Testis (tissue), 2 donors: ENCODE measurements at regions not wholly inside any gene's neighbourhood (a gene's known extent, or its start where the extent isn't known, plus 50 kb on each side); places are given as distances from the start of the nearest gene placed in this dataset.

Experiments
- POLR2A ChIP-seq: fragments of 450-650 bp; IDR thresholded peaks from one replicate; pipeline ENCODE4 v1.6.1; 2017; ENCODE audit warnings: antibody characterized with exemption, mild to moderate bottlenecking, moderate library complexity
- TF ChIP-seq, protein P1 (sequence below), 3 experiments: fragments of 450-650 bp in 2 of 3; fragments of 200-600 bp in 1 of 3; sonication (generic) in 1 of 3; IDR thresholded peaks; one replicate each; pipeline ENCODE4 v1.5.1; 2016 to 2019; ENCODE audit warnings: antibody characterized with exemption in 3 of 3, mild to moderate bottlenecking in 2 of 3, moderate library complexity in 1 of 3

GRCh38 chr12:43022838-43023237 lies 433.3 kb upstream of the PRICKLE1 start:
- TF ChIP-seq, protein P1, sequence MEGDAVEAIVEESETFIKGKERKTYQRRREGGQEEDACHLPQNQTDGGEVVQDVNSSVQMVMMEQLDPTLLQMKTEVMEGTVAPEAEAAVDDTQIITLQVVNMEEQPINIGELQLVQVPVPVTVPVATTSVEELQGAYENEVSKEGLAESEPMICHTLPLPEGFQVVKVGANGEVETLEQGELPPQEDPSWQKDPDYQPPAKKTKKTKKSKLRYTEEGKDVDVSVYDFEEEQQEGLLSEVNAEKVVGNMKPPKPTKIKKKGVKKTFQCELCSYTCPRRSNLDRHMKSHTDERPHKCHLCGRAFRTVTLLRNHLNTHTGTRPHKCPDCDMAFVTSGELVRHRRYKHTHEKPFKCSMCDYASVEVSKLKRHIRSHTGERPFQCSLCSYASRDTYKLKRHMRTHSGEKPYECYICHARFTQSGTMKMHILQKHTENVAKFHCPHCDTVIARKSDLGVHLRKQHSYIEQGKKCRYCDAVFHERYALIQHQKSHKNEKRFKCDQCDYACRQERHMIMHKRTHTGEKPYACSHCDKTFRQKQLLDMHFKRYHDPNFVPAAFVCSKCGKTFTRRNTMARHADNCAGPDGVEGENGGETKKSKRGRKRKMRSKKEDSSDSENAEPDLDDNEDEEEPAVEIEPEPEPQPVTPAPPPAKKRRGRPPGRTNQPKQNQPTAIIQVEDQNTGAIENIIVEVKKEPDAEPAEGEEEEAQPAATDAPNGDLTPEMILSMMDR (IDR thresholded peaks at IDR 0.05), result no peak
- no peak for TF ChIP-seq POLR2A
